SK-N-SH treated with all-trans-retinoic acid at 6 μM for 48 hours (cell line): ENCODE measurements at regions not wholly inside any gene's neighbourhood (a gene's known extent, or its start where the extent isn't known, plus 50 kb on each side); places are given as distances from the start of the nearest gene placed in this dataset.
"Not testable (repeated sequence)": the region's sequence is repeated elsewhere in the genome, so short reads cannot be mapped to it uniquely, and the experiment has no call there.

Experiments
- ATAC-seq: fragments of 200-7000 bp; cut with Tn5 transposase; 3 replicates; pipeline ENCODE4 v1.9.1; 2020; ENCODE audit warnings: mild to moderate bottlenecking, moderate library complexity
- ARNTL ChIP-seq: fragments of 450-650 bp; formaldehyde crosslinking; IDR thresholded peaks from 2 replicates; pipeline ENCODE4 v1.5.0; 2020; ENCODE audit warnings: low read depth, mild to moderate bottlenecking, moderate library complexity, borderline replicate concordance
- BACH2 ChIP-seq: fragments of 250-450 bp; sonication (Bioruptor Pico); IDR thresholded peaks from 2 replicates; pipeline ENCODE4 v1.9.0; 2021; ENCODE audit warnings: mild to moderate bottlenecking, borderline replicate concordance
- CREB5 ChIP-seq: fragments of 250-450 bp; sonication (Bioruptor Pico); IDR thresholded peaks from 2 replicates; pipeline ENCODE4 v1.5.1; 2020; ENCODE audit warnings: low read depth, mild to moderate bottlenecking, moderate library complexity
- CSDC2 ChIP-seq: fragments of 250-450 bp; sonication (Bioruptor Pico); IDR thresholded peaks from 2 replicates; pipeline ENCODE4 v1.5.0; 2020; ENCODE audit warnings: mild to moderate bottlenecking, moderate library complexity
- ESRRG ChIP-seq: fragments of 250-450 bp; sonication (Bioruptor Pico); IDR thresholded peaks from 2 replicates; pipeline ENCODE4 v1.6.1; 2021; ENCODE audit warnings: mild to moderate bottlenecking
- GLIS3 ChIP-seq: fragments of 250-450 bp; sonication (Bioruptor Pico); IDR thresholded peaks from 2 replicates; pipeline ENCODE4 v1.5.0; 2020; ENCODE audit warnings: mild to moderate bottlenecking, moderate library complexity
- ISL1 ChIP-seq: fragments of 250-450 bp; sonication (Bioruptor Pico); IDR thresholded peaks from 2 replicates; pipeline ENCODE4 v2.1.2; 2022; ENCODE audit warnings: mild to moderate bottlenecking, moderate library complexity
- OSR1 ChIP-seq: fragments of 250-450 bp; sonication (Bioruptor Pico); IDR thresholded peaks from 2 replicates; pipeline ENCODE4 v1.8.0; 2022; ENCODE audit warnings: moderate library complexity, mild to moderate bottlenecking, inconsistent platforms
- PATZ1 ChIP-seq: fragments of 250-450 bp; sonication (Bioruptor Pico); IDR thresholded peaks from 2 replicates; pipeline ENCODE4 v1.8.0; 2020; ENCODE audit warnings: mild to moderate bottlenecking, moderate library complexity, borderline replicate concordance
- POU6F1 ChIP-seq: fragments of 250-450 bp; sonication (Bioruptor Pico); IDR thresholded peaks from 2 replicates; pipeline ENCODE4 v1.8.0; 2021; ENCODE audit warnings: low read depth, mild to moderate bottlenecking, moderate library complexity, borderline replicate concordance
- PPARA ChIP-seq: fragments of 250-450 bp; sonication (Bioruptor Pico); IDR thresholded peaks from 2 replicates; pipeline ENCODE4 v1.5.0; 2020; ENCODE audit warnings: mild to moderate bottlenecking, borderline replicate concordance
- SNAI2 ChIP-seq: fragments of 250-450 bp; sonication (Bioruptor Pico); IDR thresholded peaks from 2 replicates; pipeline ENCODE4 v1.5.0; 2020; ENCODE audit warnings: mild to moderate bottlenecking, moderate library complexity
- TCF4 ChIP-seq: fragments of 250-450 bp; sonication (Bioruptor Pico); IDR thresholded peaks from 2 replicates; pipeline ENCODE4 v1.8.0; 2021; ENCODE audit warnings: mild to moderate bottlenecking, moderate library complexity, borderline replicate concordance
- TOX ChIP-seq: fragments of 250-450 bp; sonication (Bioruptor Pico); IDR thresholded peaks from 2 replicates; pipeline ENCODE4 v1.8.0; 2021; ENCODE audit warnings: mild to moderate bottlenecking, moderate library complexity, borderline replicate concordance
- TSHZ2 ChIP-seq: fragments of 250-450 bp; sonication (Bioruptor Pico); IDR thresholded peaks from 2 replicates; pipeline ENCODE4 v1.5.0; 2020; ENCODE audit warnings: mild to moderate bottlenecking, moderate library complexity
- ZC3H10 ChIP-seq: fragments of 250-450 bp; sonication (Bioruptor Pico); IDR thresholded peaks from 2 replicates; pipeline ENCODE4 v1.5.1; 2021; ENCODE audit warnings: mild to moderate bottlenecking, moderate library complexity
- ZFP3 ChIP-seq: fragments of 250-450 bp; sonication (Bioruptor Pico); IDR thresholded peaks from 2 replicates; pipeline ENCODE4 v1.5.0; 2020; ENCODE audit warnings: mild to moderate bottlenecking, moderate library complexity
- ZNF565 ChIP-seq: fragments of 450-650 bp; formaldehyde crosslinking; conservative IDR thresholded peaks from 2 replicates; pipeline ENCODE4 v1.5.0; 2020; ENCODE audit warnings: low read depth, mild to moderate bottlenecking, moderate library complexity
- ZNF70 ChIP-seq: fragments of 450-650 bp; formaldehyde crosslinking; IDR thresholded peaks from 2 replicates; pipeline ENCODE4 v1.5.0; 2020; ENCODE audit warnings: mild to moderate bottlenecking, moderate library complexity
- ZNF8 ChIP-seq: fragments of 450-650 bp; formaldehyde crosslinking; IDR thresholded peaks from 2 replicates; pipeline ENCODE4 v1.5.0; 2020; ENCODE audit warnings: mild to moderate bottlenecking, moderate library complexity

- TF ChIP-seq PPARA (CRISPR knock-in tag), result no peak
- TF ChIP-seq ZC3H10 (CRISPR knock-in tag), result no peak
- TF ChIP-seq ISL1, result no peak
- no peak for TF ChIP-seq POU6F1 (CRISPR knock-in tag)
- TF ChIP-seq PATZ1 (CRISPR knock-in tag), result no peak
- no peak for TF ChIP-seq SNAI2 (CRISPR knock-in tag)
- no peak for TF ChIP-seq ESRRG
- TF ChIP-seq ZNF70 (CRISPR knock-in tag), result no peak
- no peak for TF ChIP-seq ZNF8
- TF ChIP-seq ZNF565 (CRISPR knock-in tag), result no peak
- no peak for TF ChIP-seq BACH2 (CRISPR knock-in tag)
- no peak for ATAC-seq
These were observed 322.8 kb upstream of the GJE1 start for GRCh38 chr6:141809901-141810300.

- no peak for TF ChIP-seq BACH2 (CRISPR knock-in tag)
- TF ChIP-seq POU6F1 (CRISPR knock-in tag), result no peak
- no peak for TF ChIP-seq ZNF8
- no peak for TF ChIP-seq OSR1 (CRISPR knock-in tag)
- TF ChIP-seq ZNF70 (CRISPR knock-in tag), result no peak
- TF ChIP-seq ZC3H10 (CRISPR knock-in tag), result no peak
- TF ChIP-seq ZFP3 (CRISPR knock-in tag), result no peak
- TF ChIP-seq CREB5 (CRISPR knock-in tag), result no peak
- no peak for TF ChIP-seq ESRRG
- no peak for TF ChIP-seq TOX (CRISPR knock-in tag)
- no peak for TF ChIP-seq TCF4 (CRISPR knock-in tag)
- no peak for TF ChIP-seq SNAI2 (CRISPR knock-in tag)
- ATAC-seq, result no peak
These were observed 324.1 kb upstream of the GJE1 start for GRCh38 chr6:141808662-141809061.

- not testable (repeated sequence) for ATAC-seq
These were observed 331.8 kb upstream of the GJE1 start for GRCh38 chr6:141800973-141801372.

GRCh38 chr6:141790921-141791320 is 341.8 kb upstream of the GJE1 start:
- TF ChIP-seq TSHZ2 (CRISPR knock-in tag) (no peak), SNAI2 (CRISPR knock-in tag) (no peak), ESRRG (no peak), ZNF8 (no peak), OSR1 (CRISPR knock-in tag) (no peak), ZFP3 (CRISPR knock-in tag) (no peak), ARNTL (CRISPR knock-in tag) (no peak), CSDC2 (CRISPR knock-in tag) (no peak), TCF4 (CRISPR knock-in tag) (no peak), GLIS3 (CRISPR knock-in tag) (no peak), CREB5 (CRISPR knock-in tag) (no peak), PATZ1 (CRISPR knock-in tag) (no peak)
- no peak for ATAC-seq
